ENCODE measurements at regions not wholly inside any gene's neighbourhood (a gene's known extent, or its start where the extent isn't known, plus 50 kb on each side); places are given as distances from the start of the nearest gene placed in this dataset.

DNA sequence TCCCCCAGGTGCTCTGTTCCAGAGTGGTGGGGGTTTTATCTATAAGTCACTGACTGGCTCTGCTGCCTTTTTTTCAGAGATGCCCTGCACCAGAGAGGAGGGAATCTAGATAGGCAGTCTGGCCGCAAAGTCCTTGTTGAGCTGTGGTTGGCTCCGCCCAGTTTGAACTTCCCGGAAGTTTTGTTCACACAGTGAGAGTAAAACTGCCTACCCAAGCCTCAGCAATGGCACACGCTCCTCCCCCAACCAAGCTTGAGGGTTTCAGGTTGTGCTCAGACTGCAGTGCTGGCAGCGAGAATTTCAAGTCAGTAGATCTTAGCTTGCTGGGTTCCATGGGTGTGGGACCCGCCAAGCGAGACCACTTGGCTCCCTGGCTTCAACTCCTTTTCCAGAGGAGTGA is 1428.6 kb downstream of the MAT2B start:
- no peak for DNase-seq (ENCODE audit: low read depth)
- no peak for TF ChIP-seq CTCF (conservative IDR thresholded peaks at IDR 0.05; ENCODE audit: low read depth, low read length)
- H3K4me3 ChIP-seq (ENCODE audit: low read length): no peak overlapping the region

GRCh38 chr5:164934561-164934960 is 1429.1 kb downstream of the MAT2B start:
- no peak for TF ChIP-seq CTCF (conservative IDR thresholded peaks at IDR 0.05; ENCODE audit: low read depth, low read length)
- H3K4me3 ChIP-seq (ENCODE audit: low read length): no peak overlapping the region

DNA sequence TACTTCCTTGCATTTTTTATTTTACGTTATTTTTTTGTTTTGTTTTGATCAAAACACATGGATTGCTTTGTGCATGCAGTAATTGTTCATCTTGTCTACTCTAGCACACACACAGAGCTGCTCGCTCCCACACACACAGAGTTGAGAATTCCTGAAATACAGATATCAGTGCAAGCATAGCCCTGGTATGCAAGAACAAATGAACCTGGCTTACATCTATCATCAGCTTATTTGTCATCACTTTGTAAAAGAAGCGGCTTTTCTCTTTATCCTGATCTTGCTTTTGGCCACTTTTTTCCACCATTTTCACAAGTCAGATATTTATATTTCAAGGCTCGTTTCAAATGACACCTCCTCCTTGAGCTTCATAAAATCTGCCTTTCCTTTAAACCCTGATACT is 1435.7 kb downstream of the MAT2B start:
- no peak overlapping the region for H3K4me3 ChIP-seq (ENCODE audit: low read length)
- DNase-seq (ENCODE audit: low read depth): no peak
- TF ChIP-seq CTCF (conservative IDR thresholded peaks at IDR 0.05; ENCODE audit: low read depth, low read length): no peak

More at GRCh38 chr5:164934561-164934960, 1429.1 kb downstream of the MAT2B start:
- no peak for DNase-seq (ENCODE audit: low read depth)

GRCh38 chr5:164950927-164951326 is 1445.5 kb downstream of the MAT2B start:
- DNase-seq (ENCODE audit: low read depth): no peak
- no peak overlapping the region for H3K4me3 ChIP-seq (ENCODE audit: low read length)
- TF ChIP-seq CTCF (conservative IDR thresholded peaks at IDR 0.05; ENCODE audit: low read depth, low read length): no peak

DNA sequence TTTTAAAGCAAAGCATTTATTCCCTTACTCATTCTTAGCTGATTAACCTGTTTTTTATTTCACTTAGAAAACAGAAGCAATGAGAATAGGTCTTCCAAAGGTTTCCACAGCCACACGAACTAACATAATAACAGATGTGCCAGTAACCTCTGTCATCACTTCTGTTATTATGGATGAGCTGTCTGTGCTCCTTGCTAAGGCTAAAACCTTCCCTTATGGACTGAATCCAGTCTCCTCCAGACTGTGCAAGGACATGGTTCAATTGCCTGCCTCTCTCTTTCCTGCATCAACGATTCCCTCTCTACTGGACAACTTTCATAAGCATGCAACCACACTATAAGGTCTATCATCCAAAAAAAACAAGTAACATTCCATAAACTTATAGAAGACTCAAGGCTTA is 1446.2 kb downstream of the MAT2B start:
- H3K4me3 ChIP-seq (ENCODE audit: low read length): no peak overlapping the region
- TF ChIP-seq CTCF (conservative IDR thresholded peaks at IDR 0.05; ENCODE audit: low read depth, low read length): no peak
- no peak for DNase-seq (ENCODE audit: low read depth)

DNA sequence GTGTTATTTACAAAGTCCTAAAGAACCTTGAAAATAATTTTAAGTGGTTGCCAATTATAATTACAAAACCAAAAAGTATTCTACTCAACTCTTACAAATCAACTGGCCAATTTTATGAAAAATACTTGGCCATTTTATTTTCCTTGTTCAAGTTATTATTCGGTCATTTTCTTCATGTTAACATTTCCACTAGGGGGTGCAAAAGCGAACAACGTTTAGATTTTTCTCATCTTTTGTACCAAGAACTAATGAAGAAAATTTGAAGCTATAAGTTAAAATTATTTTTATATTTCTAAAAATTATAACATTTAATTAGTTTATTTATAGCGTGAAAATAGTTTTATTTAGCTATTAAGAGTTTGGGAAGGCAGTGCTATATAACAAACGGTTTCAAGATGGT is 1453.3 kb downstream of the MAT2B start:
- no peak overlapping the region for H3K4me3 ChIP-seq (ENCODE audit: low read length)
- DNase-seq (ENCODE audit: low read depth): no peak
- TF ChIP-seq CTCF (conservative IDR thresholded peaks at IDR 0.05; ENCODE audit: low read depth, low read length): peak; percentile 38

- DNase-seq (ENCODE audit: low read depth): no peak
- no peak overlapping the region for H3K4me3 ChIP-seq (ENCODE audit: low read length)
- no peak for TF ChIP-seq CTCF (conservative IDR thresholded peaks at IDR 0.05; ENCODE audit: low read depth, low read length)
Observed at GRCh38 chr5:164959761-164960160, 1454.3 kb downstream of the MAT2B start.
